SJCRH30 (cell line): ENCODE measurements at regions not wholly inside any gene's neighbourhood (a gene's known extent, or its start where the extent isn't known, plus 50 kb on each side); places are given as distances from the start of the nearest gene placed in this dataset.
"Not testable (repeated sequence)": the region's sequence is repeated elsewhere in the genome, so short reads cannot be mapped to it uniquely, and the experiment has no call there.

ENCODE experiments used
- DNase-seq, 2 experiments: peaks; one replicate each; pipeline ENCODE4 v3.0.0-alpha.2; 2015 to 2020
- H3K27ac ChIP-seq: fragments of 250-450 bp; sonication (Bioruptor Pico); 2 replicates; pipeline ENCODE4 v1.5.1; 2020; ENCODE audit warnings: mild to moderate bottlenecking, moderate library complexity
- H3K27me3 ChIP-seq: fragments of 250-450 bp; sonication (Bioruptor Pico); 2 replicates; pipeline ENCODE4 v1.5.1; 2020; ENCODE audit warnings: mild to moderate bottlenecking, moderate library complexity
- H3K36me3 ChIP-seq: fragments of 250-450 bp; sonication (Bioruptor Pico); 2 replicates; pipeline ENCODE4 v1.5.1; 2020; ENCODE audit warnings: mild to moderate bottlenecking, moderate library complexity
- H3K4me1 ChIP-seq: fragments of 250-450 bp; sonication (Bioruptor Pico); 2 replicates; pipeline ENCODE4 v1.5.1; 2020; ENCODE audit warnings: mild to moderate bottlenecking, moderate library complexity
- H3K4me3 ChIP-seq: fragments of 250-450 bp; sonication (Bioruptor Pico); 2 replicates; pipeline ENCODE4 v1.5.1; 2020; ENCODE audit warnings: mild to moderate bottlenecking, moderate library complexity
- H3K9me3 ChIP-seq: fragments of 250-450 bp; sonication (Bioruptor Pico); replicated peaks from 2 replicates; pipeline ENCODE4 v1.5.1; 2020; ENCODE audit warnings: mild to moderate bottlenecking, moderate library complexity

DNA sequence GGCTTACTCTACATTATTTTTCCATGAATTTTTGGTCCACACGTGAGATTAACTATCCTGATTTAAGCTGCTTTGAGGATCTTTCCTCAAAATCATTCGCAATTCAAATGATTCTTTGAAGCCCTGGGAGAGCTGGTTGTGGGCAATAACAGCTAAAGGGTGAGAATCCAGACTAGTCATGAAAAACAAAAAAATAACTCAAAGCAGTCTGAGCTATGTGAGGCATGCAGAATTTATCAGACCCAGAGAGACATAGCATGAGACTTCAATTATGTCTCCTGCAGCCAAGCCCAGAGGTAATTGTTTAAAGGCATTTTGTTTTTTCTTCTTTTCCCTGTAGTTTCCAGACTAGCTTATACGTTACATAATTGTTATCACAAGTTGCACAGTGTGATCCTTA lies 517.3 kb upstream of the PTCHD4 start:
- no peak for DNase-seq
- H3K27ac ChIP-seq, result no peak overlapping the region

DNA sequence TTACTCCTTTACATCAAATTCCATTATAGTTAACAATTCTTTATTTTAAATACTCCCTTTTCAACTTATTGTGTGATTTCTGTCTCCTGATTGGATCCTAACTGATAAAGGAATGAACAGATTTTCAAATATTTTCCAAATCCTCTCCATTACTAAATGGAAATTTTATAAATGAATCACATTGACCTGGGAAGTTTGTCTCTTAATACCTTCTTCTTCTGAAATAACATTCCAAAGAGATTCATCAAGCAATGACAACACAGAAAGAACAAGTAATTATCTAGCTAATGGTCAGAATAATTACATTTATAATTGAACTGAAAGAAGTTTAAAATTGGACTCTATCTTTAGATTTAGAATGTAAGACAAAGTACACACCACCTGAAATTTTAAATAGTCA lies 515.4 kb upstream of the PTCHD4 start:
- Histone ChIP-seq H3K27me3 (no peaks in the 10 kb centered on the region), H3K9me3 (no peaks in the 10 kb centered on the region), H3K4me1 (peaks cover 9% of the 10 kb centered on the region; the same call in 1 of the 2 replicates), H3K4me3 (no peak overlapping the region), H3K36me3 (no peaks in the 10 kb centered on the region), H3K27ac (no peak overlapping the region)
- DNase-seq, result no peak

More for the DNA sequence above, 517.3 kb upstream of the PTCHD4 start:
- H3K36me3 ChIP-seq, result no peaks in the 10 kb centered on the region
- H3K9me3 ChIP-seq, result no peaks in the 10 kb centered on the region
- no peak overlapping the region for H3K4me3 ChIP-seq
- H3K27me3 ChIP-seq, result no peaks in the 10 kb centered on the region
- peaks cover 9% of the 10 kb centered on the region; the same call in 1 of the 2 replicates for H3K4me1 ChIP-seq

DNA sequence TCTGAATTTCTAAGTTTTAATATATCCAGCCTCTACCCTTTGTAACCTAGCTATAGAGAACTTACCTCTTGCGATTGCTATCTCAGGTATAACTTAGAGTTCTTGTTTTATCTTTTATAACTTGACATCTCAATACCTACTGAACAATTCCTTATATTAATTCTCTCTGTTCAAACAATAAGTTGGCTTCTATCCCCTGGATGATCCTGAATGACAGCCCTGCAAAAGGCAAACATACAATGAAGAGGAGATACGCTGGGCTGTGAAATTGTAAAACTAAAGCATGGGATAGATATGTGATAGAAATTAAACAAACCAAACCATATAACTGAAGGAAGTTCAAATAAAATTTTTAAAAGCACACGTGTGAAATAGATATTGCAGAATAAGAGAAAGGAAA lies 513.6 kb upstream of the PTCHD4 start:
- H3K9me3 ChIP-seq, result no peaks in the 10 kb centered on the region
- no peaks in the 10 kb centered on the region for H3K27me3 ChIP-seq
- no peak overlapping the region for H3K4me3 ChIP-seq
- no peaks in the 10 kb centered on the region for H3K36me3 ChIP-seq
- H3K27ac ChIP-seq, result no peak overlapping the region
- no peak for DNase-seq
- peaks cover 5% of the 10 kb centered on the region; the same call in 1 of the 2 replicates for H3K4me1 ChIP-seq

DNA sequence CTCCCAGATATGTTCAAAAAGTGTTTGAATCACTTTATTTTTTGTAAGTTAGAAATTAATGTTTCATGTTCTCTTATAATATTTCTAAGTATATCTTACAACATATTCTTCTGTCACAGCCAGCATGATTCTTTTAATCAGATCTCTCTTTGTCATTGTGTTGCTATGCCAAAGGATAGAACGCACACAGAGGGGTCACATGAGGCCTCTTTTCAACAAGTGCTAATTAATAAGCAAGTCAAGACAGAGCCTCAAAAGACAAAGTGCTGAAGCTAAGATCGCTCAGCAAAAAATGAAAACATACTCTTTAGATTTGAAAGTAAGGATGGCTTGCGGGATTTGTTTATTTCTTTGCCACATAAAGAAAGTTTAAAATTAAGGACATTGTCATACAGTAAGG lies 508.8 kb upstream of the PTCHD4 start:
- DNase-seq, result no peak
- no peaks in the 10 kb centered on the region; the same call in 1 of the 2 replicates for H3K4me1 ChIP-seq
- no peaks in the 10 kb centered on the region for H3K36me3 ChIP-seq
- H3K9me3 ChIP-seq, result 0 out of 2 replicates have a peak, but pooled peaks cover 4% of the 10 kb centered on the region
- no peak overlapping the region for H3K27ac ChIP-seq
- H3K4me3 ChIP-seq, result no peak overlapping the region
- H3K27me3 ChIP-seq, result no peaks in the 10 kb centered on the region

DNA sequence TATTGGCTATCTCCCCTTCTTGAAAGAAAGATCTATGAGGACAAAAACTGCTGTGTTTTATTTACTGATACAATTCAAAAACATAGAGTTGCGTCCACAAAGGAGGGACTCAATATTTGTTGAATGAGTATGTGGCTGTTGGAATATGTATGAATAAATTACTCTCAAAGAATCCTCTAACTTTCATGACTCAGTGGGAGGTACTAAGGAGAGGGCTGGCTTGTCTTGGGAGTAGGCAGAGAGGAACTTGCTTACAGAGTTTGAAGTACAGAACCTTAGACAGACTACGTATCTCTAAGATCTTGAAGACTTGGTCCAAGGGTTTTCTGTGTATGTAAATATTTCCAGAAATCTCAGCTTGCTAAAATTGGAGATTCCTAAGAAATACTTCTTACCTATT lies 504.0 kb upstream of the PTCHD4 start:
- no peaks in the 10 kb centered on the region for H3K36me3 ChIP-seq
- no peaks in the 10 kb centered on the region for H3K27me3 ChIP-seq
- 0 out of 2 replicates have a peak, but pooled peaks cover 4% of the 10 kb centered on the region for H3K9me3 ChIP-seq
- no peak overlapping the region for H3K4me3 ChIP-seq
- DNase-seq, result no peak
- H3K27ac ChIP-seq, result no peak overlapping the region
- peaks cover 7% of the 10 kb centered on the region for H3K4me1 ChIP-seq

DNA sequence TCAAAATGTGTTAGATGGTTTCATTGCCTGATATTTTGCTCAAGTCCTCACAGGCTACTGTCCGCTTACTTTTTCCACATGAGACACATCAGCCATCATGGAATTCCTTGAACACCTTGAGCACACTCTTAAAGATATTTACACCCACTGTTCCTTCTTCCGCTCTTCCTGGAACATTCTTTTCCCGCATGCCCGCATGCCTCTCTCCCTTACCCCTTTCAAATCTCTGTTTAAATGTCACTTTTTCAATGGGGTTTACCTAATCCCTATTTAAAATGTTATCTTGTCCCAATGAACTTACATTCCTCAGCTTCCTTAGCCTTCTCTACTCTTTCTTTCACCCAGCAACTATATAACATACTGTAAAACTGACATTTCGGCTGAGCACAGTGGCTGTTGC lies 503.3 kb upstream of the PTCHD4 start:
- no peaks in the 10 kb centered on the region for H3K27me3 ChIP-seq
- no peak overlapping the region for H3K27ac ChIP-seq
- H3K36me3 ChIP-seq, result no peaks in the 10 kb centered on the region
- DNase-seq, result no peak
- peaks cover 7% of the 10 kb centered on the region for H3K4me1 ChIP-seq
- no peak overlapping the region for H3K4me3 ChIP-seq
- 0 out of 2 replicates have a peak, but pooled peaks cover 4% of the 10 kb centered on the region for H3K9me3 ChIP-seq

DNA sequence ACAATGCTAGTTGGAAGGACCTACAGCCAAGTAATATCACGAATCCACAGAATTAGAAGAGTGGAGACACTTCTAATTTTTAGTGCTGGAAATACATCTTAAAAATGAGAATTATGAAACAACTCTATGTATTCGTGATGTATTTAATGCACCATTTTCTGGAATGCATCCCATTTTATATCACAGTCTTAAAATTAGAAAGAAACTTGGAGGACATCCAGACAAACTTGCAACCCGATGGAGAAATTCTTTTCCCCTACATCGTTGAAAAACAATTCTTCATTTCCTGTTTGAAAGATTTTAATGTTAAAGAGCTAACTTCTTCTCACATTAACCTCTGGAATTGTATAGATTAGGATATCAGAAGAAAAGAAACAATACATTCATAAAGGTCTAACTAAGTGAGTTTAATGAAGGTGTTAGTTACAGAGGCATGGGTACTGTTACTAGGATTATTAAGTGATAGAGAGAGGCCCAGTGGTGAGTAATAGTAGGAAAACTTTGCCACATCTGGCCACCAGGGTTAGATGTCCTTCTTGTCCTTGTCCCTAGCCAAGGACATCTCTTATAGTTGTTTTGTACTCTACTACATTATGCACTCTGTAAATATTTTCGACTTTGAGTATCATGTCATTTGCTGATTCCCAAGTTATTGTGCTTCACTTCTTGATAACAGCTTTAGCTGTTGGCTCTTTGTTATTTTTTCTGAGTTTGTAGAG lies 502.4 kb upstream of the PTCHD4 start:
- peaks cover 7% of the 10 kb centered on the region for H3K4me1 ChIP-seq
- H3K36me3 ChIP-seq, result no peaks in the 10 kb centered on the region
- H3K4me3 ChIP-seq, result no peak overlapping the region
- no peak overlapping the region for H3K27ac ChIP-seq
- H3K27me3 ChIP-seq, result no peaks in the 10 kb centered on the region
- H3K9me3 ChIP-seq, result 0 out of 2 replicates have a peak, but pooled peaks cover 4% of the 10 kb centered on the region
- no peak for DNase-seq

DNA sequence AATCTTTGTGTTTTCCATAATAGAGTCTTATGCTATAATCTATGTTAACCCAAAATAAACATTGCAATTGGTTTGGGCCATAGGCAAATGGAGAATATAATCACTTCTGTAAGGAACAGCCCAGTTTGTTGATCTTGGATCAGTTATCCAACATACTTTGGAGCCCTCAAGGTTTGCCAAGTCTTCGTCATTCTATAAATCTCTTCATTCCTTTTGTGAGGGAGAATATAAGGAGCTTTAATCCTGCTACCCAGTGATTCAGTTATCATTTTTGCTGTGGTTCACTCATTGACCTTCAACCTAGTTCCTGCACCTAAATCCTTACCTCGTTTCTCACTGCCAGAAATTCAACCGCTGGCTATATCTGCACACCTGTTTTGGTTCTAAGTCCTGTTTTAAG lies 500.3 kb upstream of the PTCHD4 start:
- Histone ChIP-seq H3K9me3 (no peaks in the 10 kb centered on the region), H3K36me3 (no peaks in the 10 kb centered on the region), H3K4me1 (peaks cover 7% of the 10 kb centered on the region), H3K4me3 (no peak overlapping the region), H3K27ac (no peak overlapping the region), H3K27me3 (no peaks in the 10 kb centered on the region)
- peak in 1 of 2 experiments; percentile 21 for DNase-seq

DNA sequence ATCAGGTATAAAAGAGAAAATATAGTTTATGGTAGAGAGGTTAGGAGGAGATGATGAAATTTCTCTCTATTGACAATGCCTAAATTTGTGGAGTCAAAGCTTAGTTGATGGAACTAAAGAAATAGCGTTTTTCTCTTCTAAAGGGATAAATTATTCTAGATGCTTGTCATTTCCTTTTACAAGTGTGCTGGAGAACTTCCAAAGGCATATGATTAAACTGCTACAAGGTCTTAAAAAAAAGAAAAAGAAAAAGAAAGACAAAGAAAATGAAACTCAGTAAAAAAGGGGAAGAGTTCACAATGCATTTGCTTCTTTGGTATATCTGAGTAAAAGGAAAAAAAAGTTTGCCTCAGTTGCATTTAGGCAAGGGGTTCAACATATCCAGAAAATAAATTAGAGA lies 499.8 kb upstream of the PTCHD4 start:
- no peak for DNase-seq
- no peaks in the 10 kb centered on the region for H3K36me3 ChIP-seq
- H3K27me3 ChIP-seq, result no peaks in the 10 kb centered on the region
- H3K4me3 ChIP-seq, result no peak overlapping the region
- H3K4me1 ChIP-seq, result peaks cover 7% of the 10 kb centered on the region
- no peaks in the 10 kb centered on the region for H3K9me3 ChIP-seq
- no peak overlapping the region for H3K27ac ChIP-seq

DNA sequence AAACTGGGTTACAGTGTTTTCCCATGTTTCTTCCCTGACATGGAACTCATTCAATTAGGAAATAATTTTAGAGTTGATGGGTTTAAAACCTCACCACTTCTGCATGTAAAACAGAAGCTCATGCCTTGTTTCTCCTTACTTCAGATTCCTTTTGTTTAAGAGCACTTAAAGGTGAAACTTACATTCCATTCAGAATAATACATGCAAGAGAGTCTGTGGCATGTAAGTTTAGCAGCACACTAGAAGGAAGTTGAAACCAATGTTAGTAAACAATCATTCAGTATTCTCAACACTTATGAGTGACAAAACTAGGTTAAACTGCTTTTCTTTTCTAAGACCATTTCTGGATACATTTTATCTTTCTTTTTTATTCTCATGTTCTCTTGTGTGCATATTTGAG lies 495.6 kb upstream of the PTCHD4 start:
- Histone ChIP-seq H3K4me3 (no peak overlapping the region), H3K36me3 (no peaks in the 10 kb centered on the region), H3K4me1 (peaks cover 3% of the 10 kb centered on the region; the same call in 1 of the 2 replicates), H3K27ac (no peak overlapping the region), H3K27me3 (no peaks in the 10 kb centered on the region), H3K9me3 (no peaks in the 10 kb centered on the region)
- no peak for DNase-seq

DNA sequence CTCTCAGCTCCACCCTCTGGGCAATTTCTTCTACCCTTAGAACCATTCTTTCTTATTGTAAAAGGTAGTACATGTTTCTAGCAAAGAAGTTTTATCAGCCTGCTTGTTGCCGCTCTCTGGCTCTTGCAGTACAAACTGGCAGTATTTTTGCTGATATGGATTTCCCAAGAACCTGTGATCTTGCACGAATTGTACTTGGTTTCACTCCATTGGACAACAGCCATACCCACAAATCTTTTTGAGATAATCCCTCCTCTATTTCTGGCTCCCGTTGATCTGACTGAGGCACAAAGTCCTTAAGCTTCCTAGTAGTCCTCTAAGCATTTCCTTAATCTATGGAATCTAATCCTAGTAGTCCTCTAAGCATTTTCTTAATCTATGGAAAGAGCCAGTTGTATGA lies 487.0 kb upstream of the PTCHD4 start:
- Histone ChIP-seq H3K27me3 (no peaks in the 10 kb centered on the region), H3K36me3 (no peaks in the 10 kb centered on the region), H3K9me3 (no peaks in the 10 kb centered on the region), H3K4me3 (no peak overlapping the region), H3K27ac (no peak overlapping the region), H3K4me1 (no peaks in the 10 kb centered on the region)
- peak in 1 of 2 experiments; percentile 5 for DNase-seq

DNA sequence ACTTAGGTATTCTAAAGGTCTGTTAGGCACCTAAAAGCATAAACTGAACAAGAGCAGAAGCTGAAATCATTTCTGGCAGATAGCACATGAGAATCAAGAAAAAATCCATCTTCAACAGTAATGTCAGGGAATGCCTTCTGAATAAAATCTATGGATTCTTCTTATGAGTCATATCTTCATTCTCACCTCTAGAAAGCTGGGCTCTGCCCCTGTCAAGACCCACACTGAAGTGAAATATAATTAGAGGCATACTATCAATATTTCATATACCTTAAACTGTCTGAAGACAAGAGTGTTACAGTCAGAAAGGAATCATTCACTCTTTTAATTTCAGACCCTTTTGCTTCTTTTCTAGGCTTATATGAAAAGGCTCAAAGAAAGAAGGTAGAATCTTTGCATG lies 485.8 kb upstream of the PTCHD4 start:
- H3K27me3 ChIP-seq, result no peaks in the 10 kb centered on the region
- H3K36me3 ChIP-seq, result no peaks in the 10 kb centered on the region
- H3K27ac ChIP-seq, result no peak overlapping the region
- no peaks in the 10 kb centered on the region for H3K4me1 ChIP-seq
- H3K9me3 ChIP-seq, result no peaks in the 10 kb centered on the region
- DNase-seq, result no peak
- no peak overlapping the region for H3K4me3 ChIP-seq

DNA sequence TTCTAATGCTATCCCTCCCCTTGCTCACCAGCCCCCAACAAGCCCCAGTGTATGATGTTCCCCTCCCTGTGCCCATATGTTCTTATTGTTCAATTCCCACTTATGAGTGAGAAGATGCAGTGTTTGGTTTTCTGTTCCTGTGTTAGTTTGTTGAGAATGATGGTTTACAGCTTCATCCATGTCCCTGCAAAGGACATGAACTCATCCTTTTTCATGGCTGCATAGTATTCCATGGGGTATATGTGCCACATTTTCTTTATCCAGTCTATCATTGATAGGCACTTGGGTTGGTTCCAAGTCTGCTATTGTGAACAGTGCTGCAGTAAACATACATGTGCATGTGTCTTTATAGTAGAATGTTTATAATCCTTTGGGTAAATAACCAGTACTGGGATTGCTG lies 480.2 kb upstream of the PTCHD4 start:
- not testable (repeated sequence) for H3K4me3 ChIP-seq, H3K27me3 ChIP-seq, H3K36me3 ChIP-seq, H3K9me3 ChIP-seq, DNase-seq, H3K4me1 ChIP-seq, H3K27ac ChIP-seq

DNA sequence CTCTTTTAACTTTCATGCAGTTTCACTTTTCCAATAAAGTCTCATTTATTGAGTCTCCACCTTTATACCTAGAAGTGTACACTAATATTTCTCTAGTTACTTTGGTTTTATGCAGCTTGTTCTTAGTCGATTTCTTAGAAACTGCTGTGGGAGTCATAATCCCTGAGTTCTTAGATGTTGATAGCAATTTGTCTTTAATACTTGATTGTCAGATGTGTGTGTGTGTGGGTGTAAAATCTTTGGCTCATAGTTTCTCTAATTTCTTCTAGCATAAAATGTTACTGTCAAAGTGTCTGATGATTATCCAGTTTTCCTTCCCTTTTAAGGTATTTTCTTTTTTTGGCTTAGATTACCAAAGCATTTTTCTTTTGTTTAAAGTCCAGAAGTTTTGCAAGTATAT lies 473.8 kb upstream of the PTCHD4 start:
- H3K27me3 ChIP-seq, result no peaks in the 10 kb centered on the region
- no peak overlapping the region for H3K4me3 ChIP-seq
- no peaks in the 10 kb centered on the region for H3K36me3 ChIP-seq
- DNase-seq, result no peak
- no peak overlapping the region for H3K27ac ChIP-seq
- H3K9me3 ChIP-seq, result no peaks in the 10 kb centered on the region
- H3K4me1 ChIP-seq, result no peaks in the 10 kb centered on the region

DNA sequence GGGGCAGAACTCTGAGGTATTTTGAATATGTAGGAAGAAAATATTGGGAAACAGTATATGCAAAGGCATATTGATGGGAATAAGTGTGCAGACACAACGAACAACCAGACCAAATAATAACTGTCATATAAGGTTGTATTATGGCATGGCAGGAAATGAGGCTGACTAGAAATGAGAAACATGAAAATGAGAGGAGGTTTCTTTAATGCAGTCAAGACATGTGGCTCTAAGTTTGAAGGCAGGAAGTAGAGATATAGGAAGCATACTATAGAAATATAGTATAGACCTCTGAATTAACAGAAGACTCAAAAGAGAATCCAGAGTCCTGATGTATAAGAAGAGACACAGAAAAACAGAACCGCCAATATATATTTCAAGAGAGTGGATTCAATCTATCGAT lies 459.7 kb upstream of the PTCHD4 start:
- no peak for DNase-seq
- Histone ChIP-seq H3K9me3 (no peaks in the 10 kb centered on the region), H3K36me3 (no peaks in the 10 kb centered on the region), H3K4me1 (no peaks in the 10 kb centered on the region), H3K4me3 (no peak overlapping the region), H3K27ac (no peak overlapping the region), H3K27me3 (no peaks in the 10 kb centered on the region)

DNA sequence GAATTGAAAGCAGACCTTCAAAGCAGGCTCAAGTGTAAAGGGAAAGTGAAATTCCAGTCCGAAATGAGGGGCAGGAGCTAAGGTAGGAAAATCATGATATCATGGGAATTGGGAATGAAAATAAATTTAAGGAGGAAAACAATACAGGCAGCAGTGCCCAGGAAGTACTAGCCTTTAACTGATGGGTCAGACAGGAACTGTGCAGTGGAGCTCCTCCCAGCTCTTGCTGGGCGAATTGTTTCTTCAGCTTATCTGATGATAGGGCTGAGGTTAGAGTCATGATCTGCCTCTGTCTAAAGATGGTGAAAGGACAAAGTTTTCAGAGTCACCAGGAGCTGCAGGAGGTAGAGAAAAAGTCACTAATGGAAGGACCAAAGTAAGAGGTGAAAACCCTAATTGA lies 457.9 kb upstream of the PTCHD4 start:
- no peak overlapping the region for H3K4me3 ChIP-seq
- H3K27me3 ChIP-seq, result no peaks in the 10 kb centered on the region
- H3K27ac ChIP-seq, result no peak overlapping the region
- no peaks in the 10 kb centered on the region for H3K9me3 ChIP-seq
- H3K36me3 ChIP-seq, result no peaks in the 10 kb centered on the region
- DNase-seq, result no peak
- H3K4me1 ChIP-seq, result no peaks in the 10 kb centered on the region
